NAMALWA (cell line): ENCODE measurements at regions not wholly inside any gene's neighbourhood (a gene's known extent, or its start where the extent isn't known, plus 50 kb on each side); places are given as distances from the start of the nearest gene placed in this dataset.
"Not testable (repeated sequence)": the region's sequence is repeated elsewhere in the genome, so short reads cannot be mapped to it uniquely, and the experiment has no call there.

ENCODE experiments used
- DNase-seq: peaks from one replicate; pipeline ENCODE4 v3.0.0-alpha.2; 2015; ENCODE audit warnings: low spot score

DNA sequence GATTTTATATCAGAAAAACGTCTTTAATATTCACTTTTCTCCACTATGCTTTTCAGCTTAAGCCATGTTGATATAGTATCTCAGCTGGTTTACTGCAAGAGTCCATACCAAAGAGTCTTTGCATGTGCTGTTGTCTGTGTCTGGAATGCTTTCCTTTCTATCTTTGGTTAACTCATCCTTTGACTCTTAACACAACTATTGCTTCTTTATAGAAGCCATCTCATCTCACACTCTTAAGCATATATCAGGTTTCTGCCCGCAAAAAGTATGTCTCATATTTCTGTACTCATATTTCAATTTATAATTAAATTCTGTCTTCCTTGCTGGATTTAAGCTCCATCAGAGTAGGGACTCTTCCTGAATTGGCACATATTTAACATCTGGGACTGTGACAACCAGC lies 220.9 kb upstream of the KCNK2 start:
- DNase-seq = no peak

DNA sequence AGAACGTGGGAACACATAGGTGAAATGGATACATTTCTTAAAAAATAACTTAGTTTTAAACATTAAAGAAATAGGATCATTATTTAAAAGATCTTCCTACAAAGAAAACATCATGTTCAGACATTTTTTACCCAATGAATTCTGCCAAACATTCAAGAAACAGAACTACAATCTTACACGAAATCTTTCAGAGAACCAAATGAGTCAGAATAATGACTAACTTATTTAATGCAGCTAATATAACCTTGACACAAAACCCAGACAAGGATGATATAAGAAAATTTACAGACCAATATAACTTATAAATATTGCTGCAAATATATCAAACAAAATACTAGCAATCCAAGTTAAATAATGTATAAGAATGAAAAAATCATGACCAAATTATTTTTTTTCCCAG lies 220.1 kb upstream of the KCNK2 start:
- DNase-seq = no peak

DNA sequence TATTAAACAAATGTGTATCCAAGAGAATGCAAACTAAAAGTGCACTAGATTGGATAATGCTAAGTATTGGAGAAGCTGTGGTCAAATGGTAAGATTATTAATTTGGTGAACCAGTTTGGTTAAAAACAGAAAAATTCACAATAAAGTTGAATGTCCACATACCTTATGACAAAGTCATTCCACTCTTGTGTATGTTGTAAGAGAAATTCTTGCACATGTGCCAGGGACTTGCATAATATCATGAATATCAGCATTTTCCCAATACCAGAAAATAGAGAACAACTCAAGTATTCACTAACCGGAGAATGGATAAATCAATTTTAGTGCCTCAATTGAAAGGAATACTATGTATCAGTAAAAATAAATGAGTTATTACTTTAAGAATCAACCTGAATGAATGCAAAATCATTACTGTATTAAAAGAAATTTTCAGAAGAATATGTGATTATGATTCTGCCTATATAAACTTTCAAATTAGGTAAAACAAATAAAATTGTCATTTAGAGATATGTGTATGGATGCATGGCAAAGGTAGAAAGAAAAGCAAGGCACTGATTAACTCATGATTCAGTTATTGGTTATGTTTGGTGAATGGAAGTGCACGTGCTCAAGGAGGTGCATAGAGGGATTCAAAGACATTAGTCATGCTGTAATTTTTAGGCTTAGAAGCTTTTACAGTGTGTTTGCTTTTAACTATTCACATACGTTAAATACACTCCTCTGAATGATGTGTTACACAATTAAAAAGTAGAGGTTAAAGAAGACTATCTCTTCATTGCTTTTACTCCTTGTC lies 217.4 kb upstream of the KCNK2 start:
- DNase-seq = no peak

DNA sequence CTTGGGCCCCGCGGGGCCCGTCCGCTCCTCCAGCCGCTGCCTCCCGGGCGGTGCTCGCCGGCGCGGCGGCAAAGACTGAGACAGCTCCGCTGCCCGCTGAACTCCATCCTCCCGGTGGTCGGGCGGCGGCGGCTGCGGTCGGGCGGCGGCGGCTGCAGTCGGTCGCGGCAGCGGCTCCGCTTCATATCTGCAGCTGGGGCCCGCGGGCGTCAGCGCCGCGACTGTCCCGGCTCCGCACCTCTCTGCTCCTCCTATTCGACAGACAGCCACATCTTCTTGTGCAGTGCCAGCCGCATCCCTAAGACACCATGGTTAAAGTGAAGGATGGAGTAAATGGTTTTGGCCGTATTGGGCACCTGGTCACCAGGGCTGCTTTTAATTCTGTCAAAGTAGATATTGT lies 212.1 kb upstream of the KCNK2 start:
- not testable (repeated sequence) for DNase-seq

DNA sequence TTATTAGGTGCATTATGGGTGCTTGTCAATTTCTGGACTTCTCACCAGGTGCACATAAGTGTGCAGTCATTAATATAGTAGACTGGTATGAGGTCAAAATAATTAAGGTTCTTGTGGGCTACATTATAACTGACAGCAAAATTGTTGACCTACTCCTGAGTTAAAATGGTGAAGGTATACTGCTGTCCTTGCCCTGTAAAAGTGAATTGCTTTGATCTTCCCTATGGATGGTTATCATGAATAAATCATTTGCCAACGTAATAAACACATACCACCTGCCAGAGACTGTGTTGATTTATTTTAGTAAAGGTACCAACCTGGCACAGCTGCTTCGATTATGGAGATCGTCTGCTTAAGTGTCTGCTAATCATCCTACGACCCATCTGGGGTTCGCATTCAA lies 201.6 kb upstream of the KCNK2 start:
- no peak for DNase-seq

DNA sequence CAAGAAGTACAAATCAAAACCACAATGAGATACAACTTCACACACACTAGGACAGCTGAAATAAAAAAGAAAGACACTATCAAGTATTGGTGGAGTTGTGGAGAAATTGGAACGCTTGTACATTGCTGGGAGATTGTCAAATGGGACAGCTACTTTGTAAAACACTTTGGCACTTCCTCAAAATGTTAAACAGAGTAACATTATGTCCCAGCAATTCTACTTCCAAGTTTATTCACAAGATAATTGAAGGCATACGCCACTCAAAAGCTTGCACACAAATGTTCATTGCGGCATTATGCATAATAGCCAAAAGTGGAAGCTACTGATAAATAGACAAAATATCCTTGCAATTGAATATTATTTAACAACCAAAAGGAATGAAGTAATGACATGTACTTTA lies 199.9 kb upstream of the KCNK2 start:
- DNase-seq = no peak

DNA sequence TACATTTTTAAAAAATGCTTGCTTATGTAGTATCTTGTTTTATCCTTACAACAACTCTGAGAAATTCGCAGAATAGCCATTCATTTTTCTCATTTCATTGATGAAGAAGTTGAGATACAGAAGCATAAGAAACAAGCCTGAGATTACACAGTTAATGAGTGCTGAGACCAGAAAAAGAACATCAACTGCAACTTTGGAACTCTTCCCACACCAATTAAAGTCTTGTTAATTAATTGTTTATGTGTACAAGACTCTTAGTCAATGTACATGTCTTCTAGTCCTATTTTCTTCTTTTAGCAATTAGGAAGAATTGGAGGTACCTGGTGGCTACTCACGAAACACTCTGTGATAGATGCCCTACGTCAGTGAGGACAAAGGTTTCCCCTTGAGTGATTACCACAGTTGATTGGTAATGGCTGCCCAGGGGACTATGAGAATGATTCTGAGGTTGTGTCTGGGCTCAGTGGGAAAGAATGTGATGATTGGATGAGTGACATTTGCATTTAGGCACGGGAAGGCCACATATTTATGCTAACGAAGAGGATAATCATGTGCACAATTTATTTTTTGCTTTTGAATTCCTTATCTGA lies 187.4 kb upstream of the KCNK2 start:
- no peak for DNase-seq

DNA sequence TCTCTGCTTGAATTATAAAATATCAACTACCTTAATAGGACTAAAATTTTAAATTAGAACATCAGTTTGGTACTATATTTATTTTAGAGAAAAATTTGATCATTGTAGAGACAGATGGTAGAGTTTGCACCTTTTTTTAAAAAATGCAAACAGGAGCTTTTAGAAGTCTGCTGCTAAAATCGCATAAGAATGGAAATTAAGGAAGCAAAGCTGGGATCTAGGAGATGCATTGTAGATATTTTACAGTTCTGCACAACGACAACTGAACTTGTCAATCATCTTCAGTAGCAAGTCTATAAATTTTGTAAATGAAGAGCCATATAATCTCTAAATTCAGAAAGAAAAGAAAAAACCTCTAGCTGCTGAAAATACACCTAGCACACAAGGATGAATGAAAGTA lies 185.6 kb upstream of the KCNK2 start:
- no peak for DNase-seq

DNA sequence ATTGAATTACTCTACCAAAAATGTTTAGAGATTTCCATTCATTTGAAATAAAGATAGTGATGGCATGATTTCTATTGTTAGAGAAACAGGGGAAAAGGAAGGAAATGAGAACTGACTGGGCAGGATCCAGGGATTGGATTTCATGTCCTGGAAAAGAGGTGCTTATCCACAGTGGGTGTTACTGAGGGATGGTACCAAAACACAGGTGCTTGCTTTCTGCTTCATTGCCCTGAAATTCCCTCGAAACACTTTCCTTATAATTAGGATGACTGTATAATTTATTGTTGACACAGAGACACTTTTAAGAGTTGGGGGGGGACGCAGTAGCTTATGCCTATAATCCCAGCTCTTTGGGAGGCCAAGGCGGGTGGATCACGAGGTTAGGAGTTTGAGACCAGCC lies 185.0 kb upstream of the KCNK2 start:
- DNase-seq = no peak

DNA sequence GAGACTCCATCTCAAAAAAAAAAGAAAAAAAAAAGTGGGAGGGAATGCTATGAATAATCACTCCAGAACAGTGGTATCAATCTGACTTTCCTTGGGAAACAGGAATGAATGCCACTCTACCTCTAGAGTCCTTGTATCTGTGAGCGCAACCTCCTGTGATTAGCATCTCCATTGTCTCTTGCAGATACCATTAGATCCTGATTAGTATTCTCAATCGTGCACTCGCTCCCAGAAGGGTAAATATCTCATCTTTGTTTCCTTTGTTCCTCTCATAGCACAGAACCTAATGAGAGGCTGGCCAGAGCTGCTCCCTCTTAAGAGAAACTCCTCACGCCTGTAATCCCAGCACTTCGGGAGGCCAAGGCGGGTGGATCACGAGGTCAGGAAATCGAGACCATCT lies 184.4 kb upstream of the KCNK2 start:
- no peak for DNase-seq

DNA sequence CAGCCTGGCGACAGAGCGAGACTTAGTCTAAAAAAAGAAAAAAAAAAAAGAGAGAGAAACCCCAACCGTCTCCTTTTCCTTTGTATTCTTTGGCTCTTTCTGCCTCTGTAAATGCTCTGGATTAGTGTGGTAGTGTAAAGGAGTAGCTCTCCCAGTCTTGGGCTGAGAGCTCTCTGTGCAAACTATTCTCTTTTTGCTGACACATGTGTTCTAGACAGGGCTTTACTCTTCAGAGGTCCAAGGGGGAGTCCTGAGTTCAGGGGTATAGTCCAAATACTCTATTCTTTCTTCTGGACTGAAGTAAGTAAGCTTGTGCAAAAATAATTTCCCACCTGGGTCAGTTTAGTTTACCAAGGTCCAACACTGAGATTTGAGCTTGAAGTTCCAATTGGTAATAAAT lies 183.8 kb upstream of the KCNK2 start:
- no peak for DNase-seq

DNA sequence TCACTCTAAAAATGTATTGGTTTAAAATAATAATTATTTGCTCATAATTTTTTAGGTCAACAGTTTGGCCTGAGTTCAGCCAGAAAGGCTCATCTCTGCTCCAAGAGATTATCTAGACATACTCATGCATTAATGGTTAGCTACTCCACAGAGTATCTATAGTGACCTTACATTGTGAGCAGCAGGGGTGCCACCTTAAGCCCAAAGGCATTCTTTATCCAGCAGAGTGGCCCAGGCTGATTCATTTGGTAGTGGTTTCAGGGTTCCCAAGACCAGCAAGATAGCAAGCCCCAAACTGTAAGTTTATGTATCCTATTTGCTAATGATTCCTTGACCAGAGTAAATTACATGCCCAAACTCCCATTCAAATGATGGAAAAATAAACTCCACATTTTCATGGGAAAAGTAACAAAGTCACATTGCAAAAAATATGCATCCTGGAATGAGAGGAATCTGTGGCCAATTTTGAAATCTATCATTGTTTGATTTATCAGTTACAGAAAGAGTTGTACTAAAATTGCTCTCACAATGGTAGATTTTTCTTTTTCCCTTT lies 182.6 kb upstream of the KCNK2 start:
- no peak for DNase-seq

DNA sequence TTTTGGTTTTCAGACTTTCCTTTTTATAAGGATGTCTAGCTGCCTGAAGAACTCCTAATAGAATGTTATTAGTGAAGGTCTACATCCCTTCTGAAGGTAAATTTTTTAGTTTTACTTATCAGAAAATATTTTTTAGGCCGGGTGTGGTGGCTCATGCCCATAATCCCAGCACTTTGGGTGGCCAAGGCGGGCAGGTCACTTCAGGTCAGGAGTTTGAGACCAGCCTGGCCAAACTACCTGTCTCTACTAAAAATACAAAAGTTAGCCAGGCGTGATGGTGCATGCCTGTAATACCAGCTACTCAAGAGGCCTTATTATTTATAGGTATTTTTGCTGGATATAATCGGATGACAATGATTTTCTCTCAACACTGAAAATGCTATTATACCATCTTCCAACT lies 181.9 kb upstream of the KCNK2 start:
- DNase-seq = no peak

DNA sequence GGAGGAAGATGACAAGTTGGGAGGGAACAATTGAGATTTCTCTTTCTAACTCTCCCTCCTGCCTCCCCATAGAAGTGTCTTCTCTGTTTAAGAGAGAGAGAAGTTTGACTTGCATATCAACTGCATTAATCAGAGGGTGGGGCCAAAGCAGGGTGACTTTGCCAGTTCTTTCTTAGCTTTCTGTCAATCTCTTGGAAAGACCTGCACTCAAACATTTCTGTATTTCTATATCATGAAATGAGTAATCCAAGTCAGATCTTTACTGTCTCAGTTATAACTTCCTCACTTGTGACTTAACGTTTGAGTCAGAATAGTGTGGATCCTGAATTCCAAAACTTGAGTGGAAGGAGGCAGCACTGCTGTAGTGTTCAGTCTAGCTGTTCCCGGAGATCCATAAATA lies 180.8 kb upstream of the KCNK2 start:
- DNase-seq = no peak

DNA sequence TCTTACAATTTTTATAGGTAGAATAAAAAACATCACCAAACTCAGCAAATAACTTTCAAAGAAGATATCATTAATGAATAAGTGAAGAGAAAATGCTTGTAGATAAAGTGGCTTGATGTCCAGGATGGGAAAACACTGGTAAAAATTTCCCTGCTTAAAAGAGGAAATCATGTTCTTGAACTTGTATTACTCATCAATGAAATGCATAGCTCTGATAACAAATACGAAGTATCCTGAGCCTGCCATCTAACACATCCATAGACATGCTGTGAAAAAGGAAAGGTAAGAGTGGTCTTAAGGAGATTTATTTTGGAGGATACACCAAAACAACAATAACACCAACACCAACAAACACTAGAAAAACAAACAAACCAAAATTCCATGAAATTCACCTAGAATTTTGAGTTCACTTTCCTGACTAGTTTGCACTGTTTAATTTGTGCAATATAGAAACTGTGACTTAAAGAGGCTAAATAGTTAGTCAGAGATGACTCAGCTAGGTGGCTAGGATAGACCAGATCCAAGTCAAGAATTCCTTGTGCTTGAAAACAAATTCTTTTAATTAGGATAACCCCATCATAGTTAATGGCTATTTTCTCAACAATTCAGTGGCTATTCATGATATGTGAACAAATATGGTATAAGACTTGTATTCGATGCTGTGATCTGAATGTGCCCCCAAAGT lies 179.8 kb upstream of the KCNK2 start:
- no peak for DNase-seq

DNA sequence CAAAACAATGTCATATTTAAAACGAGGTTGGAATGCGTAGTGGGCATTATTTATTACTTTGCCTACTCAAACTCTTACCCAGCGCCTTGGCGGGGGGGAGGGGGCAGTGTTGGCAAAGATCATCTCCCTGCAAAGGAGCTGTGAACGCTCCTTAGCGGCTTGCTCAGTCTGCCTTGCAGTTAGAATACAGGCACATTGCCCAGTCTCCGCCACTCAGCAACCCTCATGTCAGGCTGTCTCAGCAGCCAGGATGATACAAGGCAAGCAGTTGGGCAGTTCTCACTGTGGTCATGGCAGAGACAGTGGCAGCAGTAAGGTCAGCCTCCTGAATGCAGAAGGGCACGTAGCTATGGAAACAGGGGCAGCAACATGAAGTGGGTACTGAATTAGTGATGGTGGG lies 170.4 kb upstream of the KCNK2 start:
- DNase-seq = no peak

DNA sequence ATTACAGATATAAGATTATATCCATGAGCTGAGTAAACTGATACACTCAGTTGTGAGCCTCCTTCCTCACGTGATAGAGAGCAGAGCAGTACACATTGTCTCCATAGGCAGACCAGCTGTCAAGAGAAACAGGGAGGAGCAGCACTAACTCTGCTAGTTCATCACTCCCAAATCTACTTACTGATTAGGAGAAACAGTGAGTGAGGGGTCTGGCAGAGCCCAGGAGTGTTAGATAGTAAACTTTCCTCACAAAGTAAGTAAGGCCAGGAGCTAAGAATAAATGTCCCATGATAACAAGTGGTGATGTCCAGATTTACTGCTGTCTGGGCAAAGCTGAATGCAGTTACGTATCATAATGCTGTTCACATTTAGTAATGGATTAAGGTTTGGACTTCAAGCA lies 168.6 kb upstream of the KCNK2 start:
- no peak for DNase-seq

DNA sequence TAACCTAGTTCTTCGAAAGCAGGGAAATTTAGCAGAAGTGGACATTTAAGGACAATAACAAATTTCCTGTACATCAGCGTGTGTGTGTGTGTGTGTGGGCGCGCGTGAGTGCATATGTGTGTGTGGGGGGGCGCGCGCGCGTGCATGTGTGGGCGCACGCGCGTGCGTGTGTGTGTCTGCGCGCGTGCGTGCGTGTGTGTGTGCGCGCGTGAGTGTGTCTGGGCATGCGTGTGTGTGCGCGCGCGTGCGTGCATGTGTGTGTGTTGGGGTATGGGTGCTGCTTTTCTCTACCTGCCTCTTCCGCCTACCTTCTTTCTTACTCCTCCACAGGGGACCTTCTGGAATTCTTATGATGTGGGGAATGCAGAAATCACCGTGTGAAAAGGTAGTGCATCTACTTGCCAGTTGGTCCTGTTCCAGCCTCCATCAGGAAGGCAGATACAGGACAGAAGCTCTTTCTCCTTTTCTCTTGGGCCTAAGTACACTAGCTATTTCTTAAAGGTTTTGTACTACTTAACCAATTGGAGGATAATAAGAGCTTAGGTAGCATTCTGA lies 165.4 kb upstream of the KCNK2 start:
- no peak for DNase-seq

DNA sequence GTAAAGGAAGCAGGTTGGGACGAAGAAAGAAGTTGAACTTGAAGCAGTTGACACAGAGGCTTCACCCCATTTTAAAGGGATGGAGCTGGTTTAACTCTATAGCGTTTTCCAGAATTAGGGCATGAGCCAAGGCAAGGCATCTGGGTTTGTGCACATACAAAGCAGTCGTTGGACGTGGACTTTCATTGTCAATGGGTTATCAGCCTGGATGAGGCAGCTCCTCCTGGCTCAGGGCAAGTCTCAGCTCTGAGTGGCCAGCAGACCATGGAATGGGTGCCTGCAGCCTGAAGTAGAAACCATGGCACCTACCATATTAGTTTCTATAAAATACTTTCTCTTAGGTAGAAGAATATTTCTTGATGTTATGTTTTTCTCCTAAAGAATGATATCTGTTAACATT lies 163.8 kb upstream of the KCNK2 start:
- DNase-seq = no peak

DNA sequence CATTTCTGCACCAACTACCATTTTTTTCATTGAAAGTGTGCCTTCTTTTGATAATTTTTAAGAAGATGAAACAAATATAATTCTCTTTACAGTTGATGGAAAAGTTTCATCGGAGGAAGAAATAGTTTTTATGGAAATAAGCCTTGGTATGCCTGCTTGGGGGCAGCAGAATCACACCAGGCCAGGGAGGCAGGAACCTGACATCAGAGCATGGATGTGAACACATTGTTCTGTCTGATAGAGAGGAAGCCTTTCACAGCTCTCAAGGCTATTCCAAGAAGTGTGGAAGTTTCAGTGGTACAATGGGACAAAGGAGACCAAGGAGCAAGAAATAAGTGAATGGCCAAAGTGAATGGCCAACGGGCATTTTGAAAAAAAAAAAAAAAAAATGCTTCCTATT lies 162.2 kb upstream of the KCNK2 start:
- DNase-seq = no peak

DNA sequence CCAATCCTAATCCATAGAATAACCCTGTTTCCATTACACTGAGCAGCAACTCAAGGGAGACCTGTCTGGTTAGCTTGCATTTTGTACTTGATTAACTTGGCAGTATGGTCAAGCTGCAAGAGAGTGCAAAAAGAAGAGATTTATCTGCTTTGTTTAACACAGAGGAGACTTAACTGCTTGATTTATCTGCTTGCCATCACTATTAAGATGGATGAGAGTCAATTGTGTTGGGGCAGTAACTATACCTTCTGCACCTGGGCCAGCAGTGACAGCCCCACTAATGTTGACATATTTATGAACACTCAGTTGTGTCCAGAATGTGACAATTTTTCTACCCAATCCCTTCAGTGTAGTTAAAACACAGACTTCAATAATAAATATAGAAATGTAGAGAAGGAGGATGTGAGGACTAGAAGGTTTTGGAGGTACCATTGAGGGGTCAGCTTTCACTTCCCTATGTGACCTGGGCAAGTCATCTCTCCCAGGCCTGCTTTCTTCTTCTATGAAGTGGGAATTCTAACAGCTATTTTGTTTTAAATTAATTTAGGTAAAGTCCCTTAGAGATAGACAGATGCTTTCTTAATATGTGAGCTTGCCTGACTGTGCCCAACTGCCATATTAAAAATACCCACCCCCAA lies 159.1 kb upstream of the KCNK2 start:
- DNase-seq = no peak

DNA sequence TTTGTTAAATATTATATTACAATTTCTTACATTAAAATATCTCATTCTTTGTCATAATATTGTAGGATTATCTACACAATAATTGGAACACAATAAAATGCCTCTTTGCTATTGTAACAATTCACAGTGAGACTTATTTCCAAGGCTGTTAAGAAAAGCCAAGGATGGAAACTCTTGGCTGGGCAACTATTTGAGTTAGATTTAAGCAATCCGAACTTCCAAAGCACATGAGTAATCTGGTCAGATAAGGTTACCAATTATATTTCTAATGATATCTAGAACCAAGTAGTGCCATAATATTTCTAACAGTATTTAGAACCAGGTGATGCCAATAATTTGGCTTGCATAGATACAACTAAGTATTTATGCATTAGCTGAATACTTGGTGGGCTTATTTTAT lies 154.7 kb upstream of the KCNK2 start:
- DNase-seq = no peak

DNA sequence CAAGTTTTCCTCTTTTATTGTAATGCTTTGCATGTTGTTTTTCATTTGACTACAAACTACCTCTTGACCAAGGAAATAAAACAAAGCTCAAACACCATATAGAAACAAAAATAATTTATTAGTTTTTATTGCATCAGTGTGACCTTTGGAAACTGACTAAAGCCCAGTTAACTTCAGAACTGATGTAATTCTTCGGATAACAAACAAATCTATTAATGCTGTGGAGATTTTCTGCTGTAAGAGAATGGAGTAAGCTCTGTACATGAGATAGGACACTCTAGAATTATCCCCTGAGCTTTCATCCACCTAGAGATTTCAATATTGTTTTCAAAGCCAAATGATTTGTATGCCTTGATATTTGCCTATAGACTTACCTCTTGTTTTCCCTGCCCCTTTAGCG lies 154.0 kb upstream of the KCNK2 start:
- no peak for DNase-seq
